Erythroblast (primary cell): ENCODE measurements at regions not wholly inside any gene's neighbourhood (a gene's known extent, or its start where the extent isn't known, plus 50 kb on each side); places are given as distances from the start of the nearest gene placed in this dataset.

Experiments used
- GATA1 ChIP-seq: IDR thresholded peaks from 2 replicates; pipeline ENCODE4 v1.6.1; 2011; ENCODE audit warnings: low read depth, mild to moderate bottlenecking, control low read depth, low read length, moderate library complexity
- POLR2A ChIP-seq: IDR thresholded peaks from 2 replicates; pipeline ENCODE4 v1.6.1; 2011; ENCODE audit warnings: mild to moderate bottlenecking, low read length

DNA sequence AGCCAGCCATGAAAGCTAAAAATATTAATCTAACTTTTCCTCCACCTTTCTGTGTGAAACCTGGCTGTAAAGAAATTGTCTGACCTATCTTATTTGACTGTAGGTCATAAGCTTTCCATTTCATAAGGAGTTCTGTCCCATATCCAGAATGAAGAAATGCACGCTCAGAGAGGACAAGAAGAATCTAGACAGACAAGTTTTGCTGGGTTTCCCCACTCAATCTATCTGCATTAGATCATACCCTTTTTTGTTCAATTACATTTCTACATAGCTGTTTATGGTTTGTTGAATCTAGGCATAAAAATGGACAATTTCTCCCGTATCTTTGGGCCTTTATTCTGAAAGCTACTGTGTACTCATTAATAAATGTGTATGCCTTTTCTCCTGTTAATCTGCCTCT is 1495.1 kb downstream of the C4orf33 start:
- no peak for TF ChIP-seq POLR2A
- no peak for TF ChIP-seq GATA1
